GM10266 (cell line): ENCODE measurements at regions not wholly inside any gene's neighbourhood (a gene's known extent, or its start where the extent isn't known, plus 50 kb on each side); places are given as distances from the start of the nearest gene placed in this dataset.

Source experiments
- DNase-seq: peaks from one replicate; pipeline ENCODE4 v3.0.0; 2012; ENCODE audit errors: extremely low spot score
- TF ChIP-seq, protein P1 (sequence below): IDR thresholded peaks from 2 replicates; pipeline ENCODE4 v1.5.1; 2012; ENCODE audit warnings: mild to moderate bottlenecking, low read depth; ENCODE audit not compliant: control insufficient read depth, insufficient read depth; ENCODE audit errors: missing control alignments

DNA sequence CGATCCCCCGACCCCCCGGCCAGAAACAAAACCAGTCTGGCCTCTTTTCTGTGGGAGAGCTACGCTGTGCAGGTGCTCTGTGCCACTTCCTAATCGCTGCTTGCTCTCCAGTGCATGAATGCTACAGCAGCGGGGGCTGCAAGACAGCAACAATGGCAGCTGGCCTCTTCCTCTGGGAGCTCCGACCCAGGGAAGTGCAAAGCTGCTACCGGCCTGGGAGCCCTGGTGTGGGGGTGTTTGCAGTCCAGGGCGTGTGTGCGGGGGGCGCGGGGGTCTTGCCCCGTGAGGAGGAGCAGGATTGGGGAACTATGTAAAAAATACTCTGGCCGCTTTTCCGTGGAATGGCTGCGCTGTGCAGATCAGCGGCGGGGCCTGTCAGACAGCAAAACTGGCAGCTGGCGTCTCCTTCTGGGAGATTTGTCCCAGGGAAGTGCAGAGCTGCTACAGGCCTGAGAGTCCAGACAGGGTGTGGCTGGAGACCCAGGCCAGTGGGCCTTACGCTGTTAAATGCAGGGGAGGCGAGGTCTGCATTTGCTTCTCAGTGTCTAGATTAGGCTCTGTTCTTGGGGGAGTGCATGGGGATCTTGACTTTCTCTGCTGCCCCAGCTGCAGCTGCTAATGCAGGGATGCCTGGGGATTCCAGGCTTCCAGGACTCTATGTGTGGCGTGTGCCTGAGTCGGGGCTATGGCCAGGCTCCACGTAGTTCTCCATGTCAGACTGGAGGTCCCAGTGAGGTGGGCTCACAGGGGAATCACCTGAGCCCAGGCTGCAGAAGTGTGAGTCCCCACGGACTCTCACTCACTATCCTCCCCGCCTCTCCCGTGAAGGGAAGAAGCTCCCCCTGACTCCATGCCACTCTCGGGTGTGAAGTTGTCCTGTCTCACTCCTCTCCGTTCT, 344.5 kb downstream of the AEBP2 start:
- TF ChIP-seq, protein P1, sequence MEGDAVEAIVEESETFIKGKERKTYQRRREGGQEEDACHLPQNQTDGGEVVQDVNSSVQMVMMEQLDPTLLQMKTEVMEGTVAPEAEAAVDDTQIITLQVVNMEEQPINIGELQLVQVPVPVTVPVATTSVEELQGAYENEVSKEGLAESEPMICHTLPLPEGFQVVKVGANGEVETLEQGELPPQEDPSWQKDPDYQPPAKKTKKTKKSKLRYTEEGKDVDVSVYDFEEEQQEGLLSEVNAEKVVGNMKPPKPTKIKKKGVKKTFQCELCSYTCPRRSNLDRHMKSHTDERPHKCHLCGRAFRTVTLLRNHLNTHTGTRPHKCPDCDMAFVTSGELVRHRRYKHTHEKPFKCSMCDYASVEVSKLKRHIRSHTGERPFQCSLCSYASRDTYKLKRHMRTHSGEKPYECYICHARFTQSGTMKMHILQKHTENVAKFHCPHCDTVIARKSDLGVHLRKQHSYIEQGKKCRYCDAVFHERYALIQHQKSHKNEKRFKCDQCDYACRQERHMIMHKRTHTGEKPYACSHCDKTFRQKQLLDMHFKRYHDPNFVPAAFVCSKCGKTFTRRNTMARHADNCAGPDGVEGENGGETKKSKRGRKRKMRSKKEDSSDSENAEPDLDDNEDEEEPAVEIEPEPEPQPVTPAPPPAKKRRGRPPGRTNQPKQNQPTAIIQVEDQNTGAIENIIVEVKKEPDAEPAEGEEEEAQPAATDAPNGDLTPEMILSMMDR: no peak
- DNase-seq: no peak

DNA sequence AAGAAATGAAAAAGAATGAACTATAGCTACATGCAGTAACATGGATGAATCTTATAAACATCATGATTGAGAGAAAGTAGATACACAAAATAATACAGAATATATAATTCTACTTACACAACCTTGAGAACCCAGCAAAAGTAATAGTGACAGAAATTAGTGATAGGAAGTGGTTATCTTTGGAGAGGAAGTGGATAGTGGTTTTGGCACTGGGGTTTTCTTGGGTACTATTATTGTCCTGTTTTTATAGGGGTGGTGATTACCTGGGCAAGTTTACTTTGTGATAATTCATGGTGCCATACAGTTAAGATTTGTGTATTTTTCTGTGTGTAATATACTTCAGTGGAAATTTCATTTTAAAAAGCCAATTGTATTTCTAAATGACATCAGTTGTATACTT, 352.7 kb downstream of the AEBP2 start:
- TF ChIP-seq, protein P1: no peak
- no peak for DNase-seq

DNA sequence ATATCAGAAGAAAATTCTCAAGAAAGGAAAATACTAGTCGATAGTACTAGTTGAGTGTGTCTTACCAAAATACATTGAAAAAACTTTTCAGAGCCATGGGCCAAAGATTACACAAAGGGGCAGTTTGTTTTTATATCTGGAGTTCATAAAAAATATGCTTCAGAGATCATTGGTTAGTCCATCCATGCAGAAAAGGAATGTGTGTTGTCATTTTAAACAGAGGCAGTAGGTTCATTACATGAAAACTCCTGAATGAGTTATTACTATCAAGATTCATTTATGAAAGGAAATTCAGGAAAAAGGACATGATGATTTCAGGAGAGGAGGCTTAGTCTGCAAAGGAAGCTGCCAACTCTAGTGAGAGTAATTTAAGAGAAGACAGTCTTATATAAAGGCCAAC, 354.8 kb downstream of the AEBP2 start:
- DNase-seq: no peak
- TF ChIP-seq, protein P1: no peak

DNA sequence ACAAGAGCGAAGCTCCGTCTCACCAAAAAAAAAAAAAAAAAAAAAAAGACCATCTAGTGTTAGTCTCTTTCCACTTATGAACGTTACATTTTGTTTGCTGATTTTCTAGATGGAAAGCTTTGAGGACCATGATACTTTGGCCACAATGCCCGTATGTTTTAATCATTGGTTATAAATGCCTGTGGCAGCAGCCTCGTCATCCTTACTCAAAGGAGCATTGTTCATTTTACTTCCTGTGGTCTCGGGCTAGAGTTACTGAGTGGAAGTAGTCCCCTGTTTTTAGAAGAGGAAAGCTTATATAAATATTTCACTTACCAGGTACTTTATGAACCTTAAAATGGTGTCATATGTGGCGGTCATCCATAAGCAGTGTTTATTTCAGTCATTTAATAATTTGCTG, 359.9 kb downstream of the AEBP2 start:
- no peak for DNase-seq
- TF ChIP-seq, protein P1: no peak

DNA sequence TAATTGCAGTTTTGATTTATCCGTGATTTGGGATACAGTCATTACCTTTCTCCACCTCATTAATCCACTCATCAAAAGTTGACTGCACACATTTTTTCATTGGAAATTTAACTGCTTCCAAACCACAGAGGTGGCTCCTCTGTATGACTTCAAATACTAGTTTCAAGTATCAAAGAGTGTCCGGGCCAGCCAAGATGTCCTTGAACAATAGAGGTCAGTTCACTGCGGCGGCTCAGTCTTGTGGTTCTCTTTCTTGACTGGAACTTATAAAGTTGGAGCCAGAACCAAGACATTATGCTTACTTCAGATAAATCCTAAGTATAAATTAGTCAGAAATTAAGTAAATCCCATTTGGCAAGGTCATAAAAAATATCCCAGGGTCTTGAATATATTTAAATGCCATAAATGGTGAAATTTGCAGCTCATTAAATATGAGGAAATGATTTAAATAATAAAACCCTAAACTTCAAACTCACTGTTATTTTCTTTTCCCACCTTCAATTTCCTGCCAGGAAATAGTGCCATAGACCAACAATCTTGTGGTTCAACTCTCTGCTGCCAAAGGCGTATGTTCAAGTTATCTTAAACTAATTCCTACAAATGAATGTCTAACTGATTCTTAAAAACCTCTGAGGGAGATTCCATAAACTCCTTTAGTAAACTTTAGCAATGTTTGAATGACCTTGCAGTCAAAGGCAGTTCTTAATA, 360.8 kb downstream of the AEBP2 start:
- DNase-seq: no peak
- TF ChIP-seq, protein P1: no peak

DNA sequence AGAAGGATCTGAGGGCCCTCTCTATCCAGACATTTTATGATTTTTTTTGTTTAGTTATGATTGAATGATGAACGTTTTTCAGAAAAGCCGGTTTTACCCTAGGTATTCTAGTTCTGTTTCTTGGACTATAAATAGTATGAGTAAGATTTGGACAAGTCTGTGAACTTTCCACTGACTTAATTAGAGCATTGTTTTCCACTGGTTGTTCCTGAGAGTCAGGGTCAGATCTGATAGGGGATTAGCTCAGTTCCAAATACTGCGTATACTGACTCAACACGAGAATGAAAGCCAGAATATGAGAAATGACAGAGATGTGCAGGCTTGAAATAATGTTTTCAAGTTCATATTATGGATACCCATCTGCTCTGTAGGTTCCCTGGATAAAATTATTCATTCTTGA, 361.6 kb downstream of the AEBP2 start:
- peak; percentile 38 for DNase-seq
- TF ChIP-seq, protein P1: no peak

DNA sequence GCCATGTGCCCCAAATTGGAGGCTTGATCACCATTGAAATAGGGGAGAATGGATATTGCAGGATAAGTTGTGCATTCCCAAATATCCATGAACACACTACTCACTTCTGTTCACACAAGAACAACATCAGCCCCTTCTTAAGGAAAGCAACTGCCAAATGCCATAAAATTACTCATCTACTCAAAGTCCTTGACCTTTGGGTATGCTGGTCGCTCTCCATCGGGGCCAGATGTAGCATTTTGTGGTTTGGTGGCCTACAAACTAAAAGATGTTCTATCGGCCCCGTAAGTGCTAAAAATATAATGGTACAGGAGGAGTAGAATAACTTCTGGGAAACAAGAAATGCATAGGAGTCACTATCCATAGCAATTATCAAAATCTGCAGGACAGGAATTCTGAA, 362.6 kb downstream of the AEBP2 start:
- TF ChIP-seq, protein P1: no peak
- no peak for DNase-seq
